Endodermal cell (in vitro differentiated cells): ENCODE measurements at regions not wholly inside any gene's neighbourhood (a gene's known extent, or its start where the extent isn't known, plus 50 kb on each side); places are given as distances from the start of the nearest gene placed in this dataset.

Source experiments
- DNase-seq: peaks from one replicate; pipeline ENCODE4 v3.0.0-alpha.2; 2017
- H3K27ac ChIP-seq: 2 replicates; pipeline ENCODE4 v1.5.1; 2013; ENCODE audit warnings: mild to moderate bottlenecking, low read depth, low read length, moderate library complexity
- H3K27me3 ChIP-seq: 2 replicates; pipeline ENCODE4 v1.6.1; 2013; ENCODE audit warnings: mild to moderate bottlenecking, low read length, moderate library complexity; ENCODE audit not compliant: insufficient read depth, control insufficient read depth, poor library complexity, severe bottlenecking
- H3K36me3 ChIP-seq: 2 replicates; pipeline ENCODE4 v1.7.0; 2013; ENCODE audit warnings: mild to moderate bottlenecking, low read length, moderate library complexity; ENCODE audit not compliant: control insufficient read depth, insufficient read depth
- H3K4me1 ChIP-seq: one replicate; pipeline ENCODE4 v1.7.0; 2013; ENCODE audit warnings: low read length; ENCODE audit not compliant: control insufficient read depth, insufficient read depth
- H3K4me3 ChIP-seq: 2 replicates; pipeline ENCODE4 v1.5.1; 2013; ENCODE audit warnings: mild to moderate bottlenecking, low read length, moderate library complexity
- H3K9ac ChIP-seq: 2 replicates; pipeline ENCODE4 v1.6.1; 2013; ENCODE audit warnings: mild to moderate bottlenecking, low read length, moderate library complexity; ENCODE audit not compliant: poor library complexity, severe bottlenecking; ENCODE audit errors: extremely low read depth
- H3K9me3 ChIP-seq: 2 replicates; pipeline ENCODE4 v1.6.1; 2013; ENCODE audit warnings: mild to moderate bottlenecking, low read length, moderate library complexity; ENCODE audit not compliant: control insufficient read depth
- H3K27ac Mint-ChIP-seq: 2 replicates; pipeline ENCODE4 v1.8.0; 2020; ENCODE audit warnings: mixed read lengths
- H3K27me3 Mint-ChIP-seq: 2 replicates; pipeline ENCODE4 v1.8.0; 2021; ENCODE audit warnings: mild to moderate bottlenecking, mixed read lengths; ENCODE audit not compliant: insufficient read depth
- H3K36me3 Mint-ChIP-seq: 2 replicates; pipeline ENCODE4 v1.8.0; 2020; ENCODE audit warnings: low read depth, mixed read lengths
- H3K4me1 Mint-ChIP-seq: 2 replicates; pipeline ENCODE4 v1.8.0; 2020; ENCODE audit warnings: mixed read lengths
- H3K4me3 Mint-ChIP-seq: 2 replicates; pipeline ENCODE4 v1.8.0; 2020; ENCODE audit warnings: mild to moderate bottlenecking, moderate library complexity, mixed read lengths
- H3K9me3 Mint-ChIP-seq: 2 replicates; pipeline ENCODE4 v1.8.0; 2020; ENCODE audit warnings: mild to moderate bottlenecking, mixed read lengths
- CTCF ChIP-seq: fragments of 200-600 bp; sonication (generic); conservative IDR thresholded peaks from 2 replicates; pipeline ENCODE4 v1.5.0; 2021; ENCODE audit warnings: antibody characterized with exemption, mild to moderate bottlenecking
- WGBS, 2 experiments: methylation state at CpG; one replicate each; pipeline versions ENCODE4 v1.1.5 to v1.1.7; 2013; ENCODE audit warnings: missing lambda C conversion rate in 2 of 2, mixed read lengths in 1 of 2; ENCODE audit not compliant: insufficient coverage in 1 of 2, insufficient read length in 1 of 2; 5-methylcytosine and 5-hydroxymethylcytosine counted together

- Histone ChIP-seq H3K27ac (no peak overlapping the region), H3K36me3 (no peaks in the 10 kb centered on the region), H3K27me3 (no peaks in the 10 kb centered on the region), H3K4me1 (peaks cover 11% of the 10 kb centered on the region), H3K4me3 (no peak overlapping the region), H3K9me3 (no peaks in the 10 kb centered on the region), H3K9ac (no peak overlapping the region)
- no peak for DNase-seq
- WGBS, 2 experiments, result 91 to 100% methylated on average over 2 to 4 of the region's 4 CpGs
- no peak for TF ChIP-seq CTCF
- peaks cover 18% of the 10 kb centered on the region for H3K4me1 Mint-ChIP-seq
- H3K27ac Mint-ChIP-seq, result no peak overlapping the region
- H3K9me3 Mint-ChIP-seq, result no peaks in the 10 kb centered on the region
- no peak overlapping the region for H3K4me3 Mint-ChIP-seq
- H3K36me3 Mint-ChIP-seq, result no peaks in the 10 kb centered on the region
- H3K27me3 Mint-ChIP-seq, result no peaks in the 10 kb centered on the region
These were observed 981.0 kb upstream of the CDH2 start for GRCh38 chr18:29157905-29158304.

- H3K4me3 ChIP-seq, result no peak overlapping the region
These were observed 980.3 kb upstream of the CDH2 start for GRCh38 chr18:29157057-29157780.

GRCh38 chr18:29156531-29156930 lies 979.6 kb upstream of the CDH2 start:
- no peak overlapping the region for H3K27ac Mint-ChIP-seq
- no peak overlapping the region for H3K9ac ChIP-seq

More at GRCh38 chr18:29157057-29157780, 980.3 kb upstream of the CDH2 start:
- no peak overlapping the region for H3K9ac ChIP-seq
- peaks cover 21% of the 10 kb centered on the region for H3K4me1 Mint-ChIP-seq
- H3K27ac Mint-ChIP-seq, result no peak overlapping the region
- H3K27me3 Mint-ChIP-seq, result no peaks in the 10 kb centered on the region
- H3K4me1 ChIP-seq, result peaks cover 11% of the 10 kb centered on the region
- no peaks in the 10 kb centered on the region for H3K36me3 Mint-ChIP-seq
- no peaks in the 10 kb centered on the region for H3K27me3 ChIP-seq
- WGBS, 2 experiments, result 93% methylated on average over 3 of the region's 3 CpGs; no CpG with 5 or more reads in 1 of the 2 experiments
- no peak overlapping the region for H3K27ac ChIP-seq
- H3K4me3 Mint-ChIP-seq, result no peak overlapping the region
- DNase-seq, result no peak
- no peaks in the 10 kb centered on the region for H3K36me3 ChIP-seq
- TF ChIP-seq CTCF, result no peak
- no peaks in the 10 kb centered on the region for H3K9me3 ChIP-seq
- no peaks in the 10 kb centered on the region for H3K9me3 Mint-ChIP-seq

More at GRCh38 chr18:29156531-29156930, 979.6 kb upstream of the CDH2 start:
- Histone ChIP-seq H3K36me3 (no peaks in the 10 kb centered on the region), H3K27ac (no peak overlapping the region), H3K4me3 (no peak overlapping the region), H3K9me3 (no peaks in the 10 kb centered on the region), H3K27me3 (no peaks in the 10 kb centered on the region), H3K4me1 (peaks cover 11% of the 10 kb centered on the region)
- Mint-ChIP-seq H3K4me3 (no peak overlapping the region), H3K4me1 (peaks cover 21% of the 10 kb centered on the region), H3K27me3 (no peaks in the 10 kb centered on the region), H3K36me3 (no peaks in the 10 kb centered on the region), H3K9me3 (peaks cover 2% of the 10 kb centered on the region)
- TF ChIP-seq CTCF, result no peak
- WGBS, 2 experiments, result 90 to 96% methylated on average over 2 to 4 of the region's 4 CpGs
- no peak for DNase-seq
